Kasumi-1 (cell line): ENCODE measurements at regions not wholly inside any gene's neighbourhood (a gene's known extent, or its start where the extent isn't known, plus 50 kb on each side); places are given as distances from the start of the nearest gene placed in this dataset.
"Not testable (repeated sequence)": the region's sequence is repeated elsewhere in the genome, so short reads cannot be mapped to it uniquely, and the experiment has no call there.

Source experiments
- DNase-seq, 2 experiments: peaks; one replicate each; lab custom pipeline; 2025; lab: John Stamatoyannopoulos, UW

GRCh38 chr4:64216741-64217140, 192.5 kb downstream of the TECRL start:
- no peak for DNase-seq

- DNase-seq = no peak
Measured at GRCh38 chr4:64205376-64205775, 203.9 kb downstream of the TECRL start.

- DNase-seq = peak; percentile 61 to 67
Measured at GRCh38 chr4:64200001-64200555, 209.2 kb downstream of the TECRL start.

- no peak for DNase-seq
Measured at GRCh38 chr4:64195582-64195981, 213.7 kb downstream of the TECRL start.

DNA sequence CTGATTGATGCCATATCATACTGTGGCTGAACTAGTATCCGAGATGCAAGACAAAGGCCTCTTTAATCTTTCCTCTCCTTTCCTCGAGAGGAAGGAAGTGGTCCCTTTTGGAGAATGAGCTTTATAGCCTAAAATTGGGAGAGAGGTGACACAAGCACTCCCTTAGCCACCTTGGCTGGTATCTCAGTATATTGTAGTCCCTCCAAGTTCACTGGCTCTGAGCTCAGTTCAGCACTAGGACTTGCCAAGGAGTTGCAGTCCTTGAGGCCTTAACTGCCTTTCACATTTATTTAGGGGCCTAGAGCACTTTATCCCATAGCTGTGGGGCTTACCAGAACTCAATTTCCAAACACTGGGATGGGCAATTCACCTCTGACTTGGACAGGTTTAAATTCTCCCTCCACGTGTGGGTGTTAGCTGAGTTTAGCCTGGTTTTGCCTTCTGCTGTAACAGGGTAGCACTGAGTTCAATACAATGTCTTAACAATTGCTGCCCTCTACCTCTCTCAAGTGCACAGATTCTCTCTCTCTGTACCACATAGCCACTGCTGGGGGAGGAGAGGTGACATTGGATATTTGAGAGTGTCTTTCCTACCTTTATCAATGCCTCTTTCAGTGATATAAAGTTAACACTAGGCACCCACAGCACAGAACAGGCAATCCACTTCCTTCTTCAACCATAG, 216.4 kb downstream of the TECRL start:
- no peak for DNase-seq

DNA sequence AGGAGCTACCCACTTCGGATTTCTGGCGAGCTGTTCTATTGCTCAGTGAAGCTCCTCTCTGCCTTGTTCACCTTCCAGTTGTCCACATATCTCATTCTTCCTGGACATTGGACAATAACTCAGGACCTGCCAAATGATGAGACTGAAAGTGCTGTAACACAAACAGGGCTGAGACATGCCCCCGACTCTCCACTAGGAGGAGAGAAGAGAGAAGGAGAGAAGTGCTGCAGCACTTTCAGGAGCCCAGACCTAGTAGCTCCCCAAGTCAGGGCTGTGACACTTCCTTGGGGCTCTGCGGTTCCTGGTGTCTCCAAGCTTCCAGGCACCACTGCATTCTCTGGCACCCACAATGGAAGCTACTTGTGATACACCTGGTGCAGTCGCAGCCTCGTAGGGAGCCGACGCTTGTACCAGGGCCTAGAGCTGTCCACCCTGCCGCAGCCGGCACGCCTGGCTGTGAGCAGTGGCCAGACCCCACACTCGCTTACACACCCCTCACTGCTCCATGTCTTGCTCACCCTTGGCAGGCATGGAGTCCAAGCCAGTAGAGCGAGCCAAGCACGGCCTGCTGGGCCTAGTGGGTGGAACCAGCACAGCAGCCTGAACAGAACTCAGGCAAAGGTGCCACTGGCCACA, 234.9 kb downstream of the TECRL start:
- DNase-seq = no peak

DNA sequence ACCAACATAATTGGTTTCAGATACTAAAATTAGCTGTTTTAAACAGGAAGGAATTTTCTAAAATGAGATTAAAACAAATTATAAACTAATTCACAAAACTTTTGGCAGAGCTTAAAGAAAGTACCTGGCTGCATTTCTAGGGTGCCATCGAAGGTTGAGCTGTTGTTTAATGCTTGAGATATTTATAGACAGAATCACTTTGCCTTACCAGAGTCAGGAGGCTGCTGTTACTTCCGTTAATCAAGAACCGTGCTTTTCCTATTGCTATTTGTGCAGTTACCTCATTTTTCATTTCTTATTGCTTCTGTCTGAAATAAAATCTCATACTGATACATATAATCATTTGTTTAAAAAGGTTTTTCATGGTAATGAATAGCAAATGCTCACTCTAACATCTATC, 242.9 kb downstream of the TECRL start:
- no peak for DNase-seq

GRCh38 chr4:64158648-64159326, 250.5 kb downstream of the TECRL start:
- DNase-seq = peak; percentile 81 to 83

GRCh38 chr4:64157397-64157796, 251.9 kb downstream of the TECRL start:
- no peak for DNase-seq

GRCh38 chr4:64156253-64156652, 253.0 kb downstream of the TECRL start:
- no peak for DNase-seq

DNA sequence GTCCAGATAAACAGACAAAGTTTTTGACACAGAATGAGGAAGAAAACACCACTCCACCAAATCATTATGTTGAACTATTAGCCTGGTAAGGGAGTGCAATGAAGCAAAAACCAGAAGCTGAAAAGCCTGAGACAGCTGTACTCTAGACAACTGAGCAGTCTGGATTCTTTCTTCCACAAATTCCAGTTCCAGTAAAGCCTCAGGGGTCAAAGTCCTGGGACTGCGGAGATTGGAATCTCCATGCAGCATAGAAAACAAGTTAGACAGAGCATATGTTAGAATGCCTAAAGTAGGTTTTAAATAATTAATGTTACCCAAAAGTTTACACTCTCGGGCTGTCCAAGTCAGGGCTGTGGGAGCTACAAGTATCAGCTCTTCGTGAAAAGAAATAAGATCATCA, 263.2 kb downstream of the TECRL start:
- no peak for DNase-seq

DNA sequence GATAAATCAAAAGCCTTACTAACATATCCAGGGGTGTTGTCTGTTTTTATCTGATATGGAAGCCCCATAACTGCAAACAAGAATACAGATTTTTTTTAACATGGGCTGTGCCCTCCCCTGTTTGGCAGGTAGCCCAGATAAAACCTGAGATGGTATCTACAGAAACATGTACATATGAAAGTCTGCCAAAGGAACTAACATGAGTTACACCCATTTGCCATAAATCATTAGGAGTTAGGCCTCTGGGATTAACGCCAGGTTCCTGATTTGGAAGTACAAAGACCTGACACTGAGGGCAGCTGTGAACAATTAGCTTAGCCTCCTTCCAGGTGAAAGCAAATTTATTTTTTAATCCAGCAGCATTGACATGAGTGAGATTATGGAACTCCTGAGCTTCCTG, 264.3 kb downstream of the TECRL start:
- no peak for DNase-seq

DNA sequence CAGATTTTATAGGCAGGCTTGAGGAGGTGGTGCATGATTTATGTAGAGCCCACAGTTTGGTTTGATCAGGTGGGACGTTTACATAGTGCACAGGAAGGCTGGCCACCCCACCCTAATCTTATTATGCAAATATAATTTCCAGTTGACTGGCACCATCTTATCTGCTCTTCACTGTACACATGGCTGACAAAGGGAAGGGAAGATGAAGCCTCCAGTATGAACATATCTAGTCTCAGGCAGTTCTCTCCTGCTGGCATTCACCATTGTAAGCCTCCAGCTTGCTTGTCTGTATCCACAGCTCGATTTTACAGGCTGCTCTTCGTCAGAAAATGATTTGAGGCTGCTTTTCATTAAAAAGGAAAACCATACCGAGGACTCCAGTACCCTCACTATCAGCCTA, 278.3 kb downstream of the TECRL start:
- no peak for DNase-seq

DNA sequence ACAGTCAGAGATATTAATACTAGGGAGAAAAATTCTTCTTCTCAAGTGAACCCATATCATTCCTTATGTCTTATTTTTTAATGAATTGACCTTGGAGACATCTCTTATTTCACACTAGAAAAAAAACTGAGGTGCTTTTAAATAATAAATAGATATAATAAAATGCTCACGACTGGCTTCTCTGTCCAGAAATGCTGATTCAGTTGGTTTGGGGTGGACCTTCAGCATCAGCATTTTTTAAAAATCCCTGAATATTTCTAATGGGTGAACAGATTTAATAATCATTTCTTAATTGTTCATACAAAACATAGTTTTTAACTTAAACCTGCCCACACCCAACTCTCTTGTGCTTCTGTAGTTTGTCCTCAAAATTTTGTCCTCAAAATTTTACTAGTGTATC, 283.9 kb downstream of the TECRL start:
- no peak for DNase-seq

- no peak for DNase-seq
Measured at GRCh38 chr4:64121803-64122202, 287.4 kb downstream of the TECRL start.

GRCh38 chr4:64105903-64106302, 303.3 kb downstream of the TECRL start:
- DNase-seq = no peak

DNA sequence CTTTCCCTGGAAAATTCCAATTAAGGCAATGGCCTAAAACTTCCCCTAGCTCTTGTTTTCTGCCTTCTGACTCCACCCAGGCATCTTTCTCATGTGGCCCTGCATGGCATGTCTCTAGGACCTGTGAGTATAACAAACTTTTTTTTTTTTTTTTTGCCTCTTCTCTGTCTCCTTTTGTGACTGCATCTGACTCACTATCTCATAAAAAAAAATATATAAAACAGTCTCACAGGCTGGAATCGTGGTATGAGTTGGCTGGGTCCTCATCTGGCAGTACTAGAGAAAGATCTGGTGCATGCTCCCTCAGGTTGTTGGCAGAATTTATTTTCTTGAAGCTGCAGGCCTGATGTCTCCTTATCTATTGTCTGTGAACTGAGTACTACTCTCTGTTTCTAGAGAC, 313.9 kb downstream of the TECRL start:
- no peak for DNase-seq

DNA sequence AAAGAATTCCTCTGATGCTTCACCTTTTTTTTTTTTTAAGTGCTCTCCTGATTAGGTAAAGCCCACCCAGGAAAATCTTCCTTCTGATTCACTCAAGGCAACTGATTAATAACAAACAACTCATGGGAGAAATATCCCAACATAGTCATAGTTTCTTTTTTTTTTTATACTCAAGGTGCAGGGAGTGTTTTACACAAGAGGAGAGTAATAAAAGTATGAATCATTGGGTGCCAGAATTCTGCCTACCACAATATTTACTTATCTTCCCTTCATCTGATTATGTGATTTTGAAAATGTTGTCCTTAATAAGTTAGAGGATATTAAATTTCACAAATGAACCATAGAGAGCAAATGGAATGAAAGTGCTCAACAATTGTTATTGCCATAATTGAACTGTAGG, 329.9 kb downstream of the TECRL start:
- no peak for DNase-seq

DNA sequence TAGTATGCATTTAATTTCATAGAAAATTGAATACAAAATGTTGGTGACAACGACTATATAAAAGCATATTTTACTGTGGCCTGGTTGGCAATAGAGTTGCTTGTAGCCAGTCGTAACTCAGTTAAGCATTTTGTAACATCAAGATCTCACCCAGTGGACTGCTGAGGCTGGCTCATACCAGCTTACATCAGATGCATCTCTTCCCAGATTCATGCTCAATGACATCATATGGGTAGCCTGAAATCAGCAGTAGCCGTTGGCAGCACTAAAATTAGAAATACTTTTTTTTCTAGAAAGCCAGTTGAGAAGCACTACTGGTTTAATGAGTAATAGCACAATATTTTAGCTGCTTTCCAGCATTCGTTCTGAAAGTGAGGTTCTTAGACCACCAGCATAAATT, 341.2 kb downstream of the TECRL start:
- no peak for DNase-seq

DNA sequence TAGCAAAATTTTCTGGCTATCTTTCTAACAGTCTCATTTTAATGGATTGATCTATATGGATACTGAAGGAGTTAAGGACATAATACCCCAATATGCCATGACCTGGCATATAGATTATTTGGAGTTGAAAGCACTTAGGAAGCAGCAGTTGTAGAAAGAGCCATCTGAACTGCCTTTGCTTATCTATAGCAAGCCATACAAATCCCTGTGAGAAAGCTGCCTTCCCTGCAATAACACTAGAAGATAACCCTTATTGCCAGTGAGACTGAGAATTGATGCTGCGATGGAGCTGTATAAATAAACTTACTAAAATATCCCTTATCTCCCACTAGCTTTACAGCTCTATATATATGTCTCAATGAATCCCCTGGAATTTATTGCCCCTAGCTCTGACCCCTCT, 346.3 kb downstream of the TECRL start:
- no peak for DNase-seq

- DNase-seq = not testable (repeated sequence)
Measured at GRCh38 chr4:64037033-64037432, 372.2 kb downstream of the TECRL start.

- DNase-seq = no peak
Measured at GRCh38 chr4:64022560-64022959, 386.7 kb downstream of the TECRL start.

- no peak for DNase-seq
Measured at GRCh38 chr4:64016893-64017292, 392.4 kb downstream of the TECRL start.
